Epithelial cell of esophagus (primary cell): ENCODE measurements at regions not wholly inside any gene's neighbourhood (a gene's known extent, or its start where the extent isn't known, plus 50 kb on each side); places are given as distances from the start of the nearest gene placed in this dataset.

ENCODE experiments used
- DNase-seq: peaks from one replicate; pipeline ENCODE4 v3.0.0; 2010; ENCODE audit warnings: low read depth
- H3K4me3 ChIP-seq: 2 replicates; pipeline ENCODE4 v1.5.1; 2011; ENCODE audit warnings: mild to moderate bottlenecking, low read length, control low read depth
- TF ChIP-seq, protein P1 (sequence below): IDR thresholded peaks from 2 replicates; pipeline ENCODE4 v1.5.1; 2011; ENCODE audit warnings: low read depth, mild to moderate bottlenecking, low read length, control low read depth, inconsistent platforms; ENCODE audit not compliant: insufficient read depth; ENCODE audit errors: missing control alignments

DNA sequence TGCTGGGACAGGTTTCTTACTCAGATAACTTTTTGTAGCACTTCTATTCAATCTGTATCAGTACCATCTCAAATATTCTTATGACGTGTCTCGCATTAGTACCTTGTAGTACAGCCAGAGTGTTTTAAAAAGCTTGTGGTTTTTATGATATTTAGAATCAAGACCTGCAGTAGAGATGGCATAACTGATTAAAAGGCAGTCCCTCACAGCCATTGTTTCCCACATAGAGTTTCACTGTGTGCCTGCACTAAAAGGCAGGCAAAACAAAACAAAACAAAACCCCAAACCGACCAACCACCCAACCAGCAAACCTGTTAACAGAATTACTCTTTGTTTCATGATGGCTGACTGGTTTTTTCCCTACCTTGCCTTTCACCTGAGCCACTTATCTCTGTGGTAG is 221.3 kb upstream of the DGKB start:
- TF ChIP-seq, protein P1, sequence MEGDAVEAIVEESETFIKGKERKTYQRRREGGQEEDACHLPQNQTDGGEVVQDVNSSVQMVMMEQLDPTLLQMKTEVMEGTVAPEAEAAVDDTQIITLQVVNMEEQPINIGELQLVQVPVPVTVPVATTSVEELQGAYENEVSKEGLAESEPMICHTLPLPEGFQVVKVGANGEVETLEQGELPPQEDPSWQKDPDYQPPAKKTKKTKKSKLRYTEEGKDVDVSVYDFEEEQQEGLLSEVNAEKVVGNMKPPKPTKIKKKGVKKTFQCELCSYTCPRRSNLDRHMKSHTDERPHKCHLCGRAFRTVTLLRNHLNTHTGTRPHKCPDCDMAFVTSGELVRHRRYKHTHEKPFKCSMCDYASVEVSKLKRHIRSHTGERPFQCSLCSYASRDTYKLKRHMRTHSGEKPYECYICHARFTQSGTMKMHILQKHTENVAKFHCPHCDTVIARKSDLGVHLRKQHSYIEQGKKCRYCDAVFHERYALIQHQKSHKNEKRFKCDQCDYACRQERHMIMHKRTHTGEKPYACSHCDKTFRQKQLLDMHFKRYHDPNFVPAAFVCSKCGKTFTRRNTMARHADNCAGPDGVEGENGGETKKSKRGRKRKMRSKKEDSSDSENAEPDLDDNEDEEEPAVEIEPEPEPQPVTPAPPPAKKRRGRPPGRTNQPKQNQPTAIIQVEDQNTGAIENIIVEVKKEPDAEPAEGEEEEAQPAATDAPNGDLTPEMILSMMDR = no peak
- H3K4me3 ChIP-seq = no peak overlapping the region
- no peak for DNase-seq

DNA sequence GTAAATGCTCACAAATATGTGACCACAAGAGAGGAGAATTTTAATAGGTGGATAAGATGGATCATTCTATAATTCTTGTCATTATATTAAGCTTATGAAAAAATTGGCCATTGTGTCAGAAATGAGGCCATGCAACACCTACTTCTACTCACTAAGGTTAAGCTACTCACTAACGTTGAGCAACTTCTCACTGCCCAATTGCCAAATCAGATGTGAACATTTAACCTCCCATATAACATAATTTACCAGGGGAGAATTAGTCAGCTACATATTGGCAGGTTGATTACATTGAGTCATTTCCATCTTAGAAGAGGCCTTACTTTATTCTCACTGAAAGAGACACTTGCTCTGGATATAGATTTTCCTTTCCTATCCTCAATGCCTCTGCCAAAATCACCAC is 211.2 kb upstream of the DGKB start:
- H3K4me3 ChIP-seq = no peak overlapping the region
- TF ChIP-seq, protein P1 = no peak
- peak; percentile 40 for DNase-seq

DNA sequence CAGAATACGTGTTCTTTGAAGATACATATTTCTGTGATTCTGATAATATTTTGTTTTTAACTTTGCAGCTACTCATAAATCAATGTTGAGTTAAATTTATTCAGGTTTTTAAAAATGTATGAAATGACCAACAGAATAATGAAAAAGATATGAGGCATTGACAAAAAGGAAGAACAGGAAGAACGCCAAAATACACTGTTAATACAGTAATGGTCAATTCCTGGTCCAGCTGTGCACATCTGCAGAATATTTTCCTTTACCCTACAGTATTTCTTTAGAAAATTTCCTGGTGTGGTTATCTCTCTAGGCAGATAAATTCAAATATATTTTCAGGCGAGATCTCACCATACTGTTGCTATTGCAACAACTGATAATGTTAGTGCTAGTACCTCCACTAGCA is 203.2 kb upstream of the DGKB start:
- DNase-seq = no peak
- no peak overlapping the region for H3K4me3 ChIP-seq
- TF ChIP-seq, protein P1 = no peak

DNA sequence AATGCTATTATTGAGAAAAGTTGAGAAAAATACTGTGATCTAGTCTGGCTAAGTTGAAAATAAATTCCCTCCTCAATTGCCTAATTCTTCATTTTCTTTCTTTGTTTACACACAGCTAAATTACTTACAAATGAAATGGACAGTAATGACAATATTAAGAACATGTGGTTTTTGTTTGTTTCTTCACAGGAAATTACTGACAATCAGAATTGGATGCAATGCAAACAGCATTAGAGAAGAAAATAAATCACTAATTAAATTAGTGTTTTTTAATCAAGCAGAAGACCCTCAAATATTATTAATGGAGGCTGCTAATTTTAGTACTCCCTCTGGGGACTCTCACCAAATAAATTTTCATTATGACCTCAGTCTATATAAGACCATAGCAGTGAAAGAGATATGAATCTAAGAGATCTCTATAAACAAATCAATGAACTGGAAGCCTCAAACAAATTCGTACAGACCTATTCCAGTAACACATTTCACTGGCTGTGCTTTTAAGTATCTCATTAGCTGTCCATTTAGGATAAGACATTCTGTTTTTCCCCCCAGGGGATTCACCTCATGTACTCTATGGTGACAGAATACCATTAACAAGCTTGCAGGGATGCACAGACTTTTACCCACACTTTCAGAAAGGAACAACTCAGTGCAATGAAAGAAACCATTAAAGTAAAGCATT is 202.0 kb upstream of the DGKB start:
- no peak for DNase-seq
- H3K4me3 ChIP-seq = no peak overlapping the region
- TF ChIP-seq, protein P1 = no peak

DNA sequence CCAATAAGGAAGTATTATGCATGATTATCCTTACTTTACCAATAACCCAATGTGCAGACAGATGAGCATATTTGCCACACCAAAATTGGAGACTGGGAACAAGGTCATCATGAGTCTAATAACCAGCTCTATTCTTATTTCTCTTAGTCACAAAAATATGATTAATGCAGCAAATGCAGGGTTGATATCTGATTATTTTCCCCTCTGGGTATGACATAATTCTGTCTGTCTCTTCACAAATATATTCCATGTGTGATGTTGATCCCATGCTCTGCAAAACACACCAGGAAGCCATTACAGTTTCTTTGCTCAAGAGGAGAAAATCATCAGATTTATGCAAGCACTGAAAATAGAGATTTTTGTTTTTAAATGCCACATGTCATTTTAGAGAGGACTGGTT is 196.5 kb upstream of the DGKB start:
- no peak overlapping the region for H3K4me3 ChIP-seq
- TF ChIP-seq, protein P1 = no peak
- DNase-seq = no peak

DNA sequence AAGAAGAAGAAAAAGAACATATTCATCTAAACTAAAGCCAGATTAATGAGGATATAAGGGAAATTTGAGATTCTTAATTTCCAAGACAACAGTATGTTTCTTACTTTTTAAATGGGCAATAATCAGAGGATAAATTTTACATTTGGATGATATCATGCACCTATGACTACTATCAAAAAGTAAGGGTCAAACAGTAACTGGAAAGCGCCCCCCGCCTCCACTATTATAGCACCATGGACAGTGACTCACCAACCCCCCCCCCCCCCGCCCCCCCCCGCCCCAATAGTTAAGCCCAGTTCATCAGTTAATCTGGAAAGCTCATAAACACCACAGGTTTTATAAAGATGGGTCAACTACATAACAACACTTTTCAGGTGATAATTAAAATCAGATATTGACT is 194.3 kb upstream of the DGKB start:
- no peak for DNase-seq
- TF ChIP-seq, protein P1 = no peak

DNA sequence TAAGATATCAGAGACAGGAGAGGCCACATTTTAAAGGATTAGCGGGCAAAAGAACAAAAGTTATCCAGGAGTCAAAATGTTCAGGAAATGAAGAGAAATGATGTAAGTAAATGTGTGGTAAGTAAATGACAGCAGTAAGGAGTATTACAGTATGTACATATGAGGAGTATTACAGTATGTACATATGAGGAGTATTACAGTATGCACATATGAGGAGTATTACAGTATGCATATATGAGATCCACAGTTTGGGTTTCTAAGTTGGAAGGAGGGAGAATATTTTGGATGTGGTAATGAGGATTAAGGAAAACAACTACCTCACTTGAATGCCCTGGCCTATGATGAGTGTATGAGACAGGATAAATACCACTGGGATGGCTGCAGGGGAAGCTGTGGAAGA is 192.4 kb upstream of the DGKB start:
- no peak overlapping the region for H3K4me3 ChIP-seq
- no peak for DNase-seq
- TF ChIP-seq, protein P1 = no peak

More for the DNA sequence above, 194.3 kb upstream of the DGKB start:
- no peak overlapping the region for H3K4me3 ChIP-seq
